ENCODE measurements at regions not wholly inside any gene's neighbourhood (a gene's known extent, or its start where the extent isn't known, plus 50 kb on each side); places are given as distances from the start of the nearest gene placed in this dataset.
A peak's percentile ranks its signal among the peaks of the same experiment; 100 is the strongest.

GRCh38 chr6:72522735-72523141 is 99.1 kb upstream of the KCNQ5 start:
- Histone ChIP-seq H3K9me3 (replicated peaks; ENCODE audit: control insufficient read depth, insufficient read depth, low read length) (no peaks in the 10 kb centered on the region), H3K27ac (ENCODE audit: control insufficient read depth, insufficient read depth) (no peak overlapping the region), H3K4me2 (ENCODE audit: control insufficient read depth, insufficient read depth) (no peak overlapping the region), H3K4me1 (ENCODE audit: control insufficient read depth, insufficient read depth, low read length) (no peaks in the 10 kb centered on the region), H3K4me3 (no peak overlapping the region), H3K36me3 (ENCODE audit: control insufficient read depth in 2 of 2, insufficient read depth in 2 of 2, low read length in 1 of 2) (no peaks in the 10 kb centered on the region), H3K79me2 (ENCODE audit: control insufficient read depth, insufficient read depth, low read length) (no peaks in the 10 kb centered on the region), H4K20me1 (ENCODE audit: control insufficient read depth, insufficient read depth) (no peaks in the 10 kb centered on the region), H3K27me3 (replicated peaks in 1 of 2; ENCODE audit: control insufficient read depth in 2 of 2, insufficient read depth in 2 of 2, low read length in 1 of 2) (no peaks in the 10 kb centered on the region; a peak in 1 of 4 replicates), H3K9ac (ENCODE audit: control insufficient read depth, insufficient read depth, low read length) (no peak overlapping the region), H2AFZ (ENCODE audit: control insufficient read depth, low read depth, low read length) (no peak overlapping the region; the same call in 1 of the 2 replicates)
- in situ Hi-C loops (cut with MboI) = no loop called here
- DNase-seq (ENCODE audit: low read depth, low spot score) (no peak), FAIRE-seq (no peak), ATAC-seq (peak; percentile 86)
- ChIA-PET RAD21 (ENCODE audit: unreplicated experiment) (interaction anchor here (1.5 kb wide), 1 partner anchor 58 kb away, joined by 3 read pairs; no protein-coding TSS in a partner anchor), POLR2A (interaction anchor here (0.6 kb wide), 1 partner anchor 502 kb away, joined by 5 read pairs; no protein-coding TSS in a partner anchor), CTCF (interaction anchor here (0.6 to 3.1 kb wide), 5 partner anchors 58 to 662 kb away, joined by 3 to 13 read pairs (median 11); no protein-coding TSS in a partner anchor), SMC1A (ENCODE audit: uncharacterized antibody, unreplicated experiment) (interaction anchor here (1.4 kb wide), 1 partner anchor 12 kb away, joined by 3 read pairs; no protein-coding TSS in a partner anchor)
- intact Hi-C loops (cut with micrococcal nuclease; ENCODE audit: unreplicated experiment) = loop anchor here (5.0 kb wide), 1 partner anchor 660 kb away; no protein-coding TSS in a partner anchor
- TF ChIP-seq KDM1A (IDR thresholded peaks at IDR 0.05; ENCODE audit: borderline replicate concordance) (no peak), KAT2A (conservative IDR thresholded peaks at IDR 0.05; ENCODE audit: control insufficient read depth, low read depth, low read length) (no peak), RAD21 (IDR thresholded peaks at IDR 0.05; ENCODE audit: insufficient read depth, low read depth, low read length) (0 out of 2 replicates have a peak, but pooled peaks have one; percentile 18), SMC3 (IDR thresholded peaks at IDR 0.05; ENCODE audit: borderline replicate concordance, low read length) (peak; percentile 27; the same call in 1 of the 2 replicates), CTCF (IDR thresholded peaks at IDR 0.05 in 2 of 3, conservative IDR thresholded peaks at IDR 0.05 in 1 of 3; ENCODE audit: control insufficient read depth in 2 of 3, extremely low read depth in 1 of 3, insufficient read depth in 1 of 3, low read depth in 3 of 3, low read length in 3 of 3) (peak; percentile 32 to 55 (median 50)), SUPT20H (IDR thresholded peaks at IDR 0.05; ENCODE audit: borderline replicate concordance, control insufficient read depth, low read depth, low read length) (no peak), BHLHE40 (IDR thresholded peaks at IDR 0.05; ENCODE audit: borderline replicate concordance in 1 of 2, low read depth in 2 of 2, low read length in 1 of 2) (no peak), PBX3 (IDR thresholded peaks at IDR 0.05; ENCODE audit: insufficient replicate concordance, low read depth, low read length) (no peak), YY1 (IDR thresholded peaks at IDR 0.05; ENCODE audit: low read depth, low read length) (0 out of 2 replicates have a peak, but pooled peaks have one; percentile 19), CHD4 (IDR thresholded peaks at IDR 0.05) (no peak), NFXL1 (IDR thresholded peaks at IDR 0.05; ENCODE audit: borderline replicate concordance) (no peak)
- 25% methylated on average over 5 of the region's 5 CpGs for WGBS (ENCODE audit: insufficient coverage, insufficient replicate concordance, low lambda C conversion rate, missing lambda C conversion rate)
- no TSS peak for BruUV-seq (replicated peaks)
